NCI-H2107 treated with DMSO at 0.1 percent for 48 hours (cell line): ENCODE measurements at regions not wholly inside any gene's neighbourhood (a gene's known extent, or its start where the extent isn't known, plus 50 kb on each side); places are given as distances from the start of the nearest gene placed in this dataset.
"Not testable (repeated sequence)": the region's sequence is repeated elsewhere in the genome, so short reads cannot be mapped to it uniquely, and the experiment has no call there.

Experiments
- DNase-seq: peaks from one replicate; lab custom pipeline; 2025; ENCODE audit not compliant: unreplicated experiment; lab: John Stamatoyannopoulos, UW

DNA sequence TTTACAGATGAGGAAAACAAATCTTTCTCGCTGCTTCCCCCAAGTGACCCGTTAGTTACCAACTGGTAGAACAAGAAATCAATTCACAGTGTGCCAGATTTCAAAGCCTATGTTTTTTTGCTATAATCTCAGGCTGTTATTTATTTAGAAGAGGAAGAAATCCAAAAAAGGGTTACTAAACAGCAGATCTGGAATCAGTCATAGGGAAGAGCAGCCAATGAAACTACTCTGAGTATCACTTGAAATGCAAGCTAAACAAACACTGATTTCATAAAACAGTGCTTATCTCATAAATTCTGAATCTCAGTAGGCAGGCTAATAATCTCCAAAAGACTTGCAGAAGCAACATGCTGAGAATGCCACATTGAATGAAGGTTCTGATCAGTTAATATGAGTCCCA lies 829.5 kb upstream of the ACO1 start:
- DNase-seq: no peak

DNA sequence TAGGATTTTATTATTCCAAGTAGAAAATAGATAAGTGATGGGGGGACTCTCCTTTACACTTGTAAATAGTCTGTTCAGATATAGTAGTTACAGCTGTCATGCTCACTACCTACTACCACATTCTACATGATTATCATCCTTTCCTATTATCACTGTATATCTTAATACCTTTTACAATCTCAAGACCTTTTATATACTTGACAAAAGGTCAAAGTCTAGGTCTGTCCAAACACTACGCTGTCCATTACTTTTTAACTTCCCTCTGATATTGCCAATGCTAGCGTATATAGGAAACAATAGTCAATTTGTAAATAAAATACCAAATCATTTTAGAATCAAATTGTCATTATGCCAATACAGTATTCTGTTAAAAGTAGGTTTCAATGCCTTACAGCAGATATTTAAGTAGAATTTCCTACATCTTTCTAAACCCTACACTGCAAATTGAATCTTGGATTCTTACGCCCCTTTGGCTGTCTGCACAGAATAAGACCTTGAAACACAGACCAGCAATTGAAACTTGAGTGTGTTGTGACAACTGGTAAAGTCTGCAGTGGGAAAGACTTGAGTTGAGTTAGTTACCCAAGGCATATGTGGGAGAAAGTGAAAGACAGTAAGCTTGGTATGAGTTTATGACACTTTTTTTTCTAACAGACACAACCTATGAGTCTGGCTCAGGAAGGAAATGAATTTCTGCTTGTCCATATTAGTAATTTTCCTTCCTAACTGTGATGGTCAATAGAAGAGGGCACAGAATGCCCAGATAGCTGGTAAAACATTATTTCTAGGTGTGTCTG lies 827.6 kb upstream of the ACO1 start:
- DNase-seq: no peak

DNA sequence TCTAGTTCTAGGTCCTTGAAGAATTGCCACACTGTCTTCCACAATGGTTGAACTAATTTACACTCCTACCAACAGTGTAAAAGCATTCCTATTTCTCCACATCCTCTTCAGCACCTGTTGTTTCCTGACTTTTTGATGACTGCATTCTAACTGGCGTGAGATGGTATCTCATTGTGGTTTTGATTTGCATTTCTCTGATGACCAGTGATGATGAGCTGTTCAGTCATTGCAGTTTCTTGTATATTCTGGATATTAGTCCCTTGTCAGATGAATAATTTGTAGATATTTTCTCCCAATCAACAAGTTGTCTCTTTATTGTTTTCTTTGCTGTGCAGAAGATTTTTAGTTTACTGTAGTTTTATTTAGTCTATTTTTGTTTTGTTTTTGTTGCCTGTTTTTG lies 812.3 kb upstream of the ACO1 start:
- DNase-seq: not testable (repeated sequence)

GRCh38 chr9:31573561-31573960 lies 810.9 kb upstream of the ACO1 start:
- DNase-seq: no peak

- DNase-seq: no peak
These were observed 810.3 kb upstream of the ACO1 start for GRCh38 chr9:31574006-31574765.

DNA sequence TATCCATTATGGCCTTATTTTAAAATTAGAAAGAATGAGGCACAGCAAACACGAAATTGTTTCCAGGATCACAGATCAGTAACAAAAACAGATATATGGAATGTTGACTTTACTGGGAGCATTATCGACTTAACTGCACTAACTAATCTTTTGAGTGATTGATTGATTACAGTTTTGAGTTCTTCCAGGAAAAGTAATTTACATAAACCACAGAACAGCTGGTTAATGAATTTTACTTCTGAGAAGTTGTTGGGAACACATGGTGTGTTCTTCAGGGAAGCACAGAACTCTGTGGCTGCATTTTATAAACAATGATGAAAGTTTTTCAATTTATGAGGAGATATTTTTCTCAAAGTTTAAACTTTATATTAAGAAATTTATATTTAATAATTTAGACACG lies 802.4 kb upstream of the ACO1 start:
- no peak for DNase-seq

DNA sequence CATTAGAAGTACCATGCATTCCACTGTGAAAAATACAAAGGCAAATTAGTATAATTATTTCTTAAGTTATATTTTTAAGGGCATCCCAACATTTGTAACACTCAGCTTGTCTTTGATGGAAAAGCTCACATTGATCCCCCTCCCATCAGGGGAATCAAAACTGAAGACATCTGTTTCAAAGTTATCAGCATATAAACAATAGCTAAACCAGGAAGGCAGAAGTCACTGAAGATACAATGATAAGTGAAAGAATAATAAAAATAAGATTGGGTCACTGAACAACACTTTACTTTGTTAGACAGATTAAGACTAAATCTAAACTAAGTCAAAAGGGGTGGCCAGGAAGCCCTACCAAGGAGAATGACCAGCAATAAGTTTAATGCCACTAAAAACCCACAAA lies 801.9 kb upstream of the ACO1 start:
- DNase-seq: no peak

GRCh38 chr9:31585158-31585557 lies 799.3 kb upstream of the ACO1 start:
- DNase-seq: no peak

DNA sequence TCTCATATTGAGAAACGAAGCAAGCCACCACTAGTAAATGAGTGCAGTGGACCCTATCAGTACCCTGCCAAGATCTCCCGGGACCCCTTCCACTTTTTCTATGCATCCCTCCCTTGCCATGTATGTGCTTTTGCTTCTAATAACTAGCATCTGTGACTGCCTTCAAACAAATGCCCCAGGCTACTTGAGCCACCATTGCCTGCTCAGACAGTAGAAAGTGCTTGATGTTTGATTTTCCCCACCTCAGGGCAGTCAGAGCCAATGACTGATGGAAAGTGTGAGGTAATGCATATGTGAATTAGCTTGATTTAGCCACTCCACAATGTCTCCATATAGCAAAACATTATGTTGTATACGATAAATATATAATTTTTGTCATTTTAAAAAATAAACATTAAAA lies 797.3 kb upstream of the ACO1 start:
- no peak for DNase-seq

DNA sequence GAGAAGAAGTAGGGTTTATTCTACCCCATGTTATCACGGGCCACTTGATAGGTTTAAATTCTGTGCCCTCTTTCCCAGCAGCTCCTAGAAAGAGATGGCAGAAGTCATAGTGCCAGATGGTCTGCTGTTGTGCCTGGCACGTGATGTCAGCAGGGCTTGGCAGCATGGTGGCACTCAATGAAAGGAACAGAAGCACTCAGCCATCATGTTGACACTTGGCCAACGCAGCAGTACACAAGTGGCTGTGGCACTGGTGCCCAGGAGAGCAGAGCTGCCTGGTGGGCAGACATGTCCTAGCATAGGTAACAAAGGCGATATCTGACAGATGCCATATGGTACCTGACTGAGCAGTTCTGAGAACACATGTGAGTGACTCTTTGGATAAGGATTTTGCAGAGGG lies 796.4 kb upstream of the ACO1 start:
- no peak for DNase-seq

DNA sequence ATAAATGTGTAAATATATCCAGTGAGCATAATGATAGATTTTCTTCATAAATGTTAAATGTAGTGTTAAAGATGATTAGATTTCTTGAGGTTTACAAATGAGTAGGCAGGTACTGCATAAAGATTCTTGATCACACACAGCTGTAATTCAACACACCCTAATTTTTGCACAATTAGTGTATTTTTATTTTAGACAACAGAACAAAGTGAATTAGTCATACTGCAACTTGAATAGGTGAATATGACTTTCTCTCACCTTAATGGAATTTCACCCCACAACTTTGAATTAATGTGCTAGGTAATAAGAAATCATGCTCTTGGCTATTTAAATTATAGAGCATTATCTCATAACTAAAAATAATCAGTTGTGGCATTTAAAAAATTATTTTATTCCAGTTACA lies 795.7 kb upstream of the ACO1 start:
- no peak for DNase-seq

- DNase-seq: no peak
These were observed 794.4 kb upstream of the ACO1 start for GRCh38 chr9:31590091-31590490.

DNA sequence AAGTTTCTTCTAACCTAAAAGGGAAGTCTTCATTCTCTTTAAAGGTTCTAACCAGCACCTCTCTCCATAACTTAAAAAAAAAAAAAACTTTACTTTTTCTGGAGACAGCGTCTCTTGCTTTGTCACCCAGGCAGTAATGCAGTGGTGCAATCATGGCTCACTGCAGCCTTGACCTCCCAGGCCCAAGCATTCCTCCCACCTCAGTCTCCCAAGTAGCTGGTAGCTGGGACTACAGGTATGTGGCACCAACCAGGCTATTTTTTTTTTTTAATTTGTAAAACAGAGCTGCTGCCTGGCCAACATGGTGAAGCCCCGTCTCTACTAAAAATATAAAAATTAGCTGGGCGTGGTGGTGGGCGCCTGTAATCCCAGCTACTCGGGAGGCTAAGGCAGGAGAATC lies 787.4 kb upstream of the ACO1 start:
- DNase-seq: not testable (repeated sequence)

- DNase-seq: no peak
These were observed 786.5 kb upstream of the ACO1 start for GRCh38 chr9:31597977-31598376.

DNA sequence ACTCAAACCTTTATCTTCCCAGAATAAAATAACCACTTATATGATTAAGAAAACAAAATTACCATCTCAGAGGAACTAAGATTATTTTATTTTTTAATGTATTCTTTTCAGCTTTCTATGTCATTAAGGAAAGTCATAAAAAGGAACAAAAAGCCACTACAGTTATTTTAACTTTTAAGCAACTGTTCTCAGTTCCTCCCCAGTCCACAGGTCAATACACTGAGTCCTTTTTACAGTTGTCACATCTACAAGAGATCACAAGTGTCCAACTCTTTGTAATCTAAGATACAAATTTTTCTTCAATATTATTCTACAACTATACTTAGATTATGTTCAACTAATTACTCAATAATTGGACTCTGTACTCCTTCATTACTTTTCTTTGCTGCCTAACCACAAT lies 782.8 kb upstream of the ACO1 start:
- no peak for DNase-seq

DNA sequence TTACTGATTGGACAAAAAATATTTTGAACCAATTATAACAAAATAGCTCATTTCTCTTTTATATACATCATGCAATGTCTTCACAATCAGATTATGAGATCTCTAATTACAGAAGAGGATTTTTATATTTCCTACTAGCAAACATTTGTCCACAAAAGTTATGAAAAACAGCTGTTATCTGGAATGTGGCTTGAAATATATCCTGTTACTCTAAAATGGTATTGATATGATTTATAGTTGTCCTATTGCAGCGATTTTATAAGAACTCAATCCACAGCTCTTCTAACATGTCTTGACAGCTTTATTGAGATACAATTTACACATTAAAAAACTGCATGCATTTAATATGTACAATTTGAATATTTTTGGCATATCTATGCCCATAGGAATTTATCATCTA lies 779.9 kb upstream of the ACO1 start:
- DNase-seq: no peak

- DNase-seq: no peak
These were observed 779.3 kb upstream of the ACO1 start for GRCh38 chr9:31605164-31605563.

GRCh38 chr9:31606678-31607077 lies 777.8 kb upstream of the ACO1 start:
- DNase-seq: no peak

- DNase-seq: no peak
These were observed 776.0 kb upstream of the ACO1 start for GRCh38 chr9:31608416-31608815.

DNA sequence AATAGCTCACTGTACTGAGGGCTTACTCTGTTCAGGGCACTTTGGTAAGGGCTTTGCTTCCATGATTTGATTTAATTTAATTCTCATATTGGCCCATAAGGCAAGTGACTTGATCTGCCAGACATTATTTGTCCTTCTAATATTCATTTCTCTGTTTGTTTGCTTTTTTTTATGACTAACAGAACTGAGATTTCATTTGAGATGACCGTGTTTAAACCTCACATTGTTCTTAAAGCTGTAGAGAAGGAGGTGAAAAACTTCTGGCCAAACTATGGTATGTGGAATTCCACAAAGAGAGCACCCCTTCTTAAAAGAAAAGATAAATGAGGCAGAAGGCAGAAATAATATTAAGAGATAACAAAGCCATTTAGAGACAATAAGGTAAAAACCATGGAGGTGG lies 775.6 kb upstream of the ACO1 start:
- no peak for DNase-seq

- DNase-seq: no peak
These were observed 772.0 kb upstream of the ACO1 start for GRCh38 chr9:31612336-31613030.

DNA sequence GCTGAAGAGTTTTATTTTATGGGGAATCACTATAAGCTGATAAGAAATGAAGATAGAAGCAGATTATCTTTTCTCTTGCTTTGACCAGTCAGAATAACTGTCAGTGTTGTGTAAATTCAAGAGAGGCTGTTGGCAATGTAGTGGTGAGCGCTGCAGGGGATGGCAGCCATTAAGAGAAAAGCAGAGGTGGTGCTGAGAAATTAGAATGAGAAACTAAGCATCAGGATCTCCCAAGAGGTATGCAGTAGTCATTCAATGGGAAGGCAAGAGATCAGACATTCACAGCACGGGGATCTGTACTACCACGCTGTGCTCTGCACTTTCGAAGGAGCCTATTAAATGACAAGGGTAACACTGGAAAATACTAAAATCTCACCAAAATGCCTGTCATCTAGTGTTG lies 768.5 kb upstream of the ACO1 start:
- no peak for DNase-seq
